ENCODE measurements at regions not wholly inside any gene's neighbourhood (a gene's known extent, or its start where the extent isn't known, plus 50 kb on each side); places are given as distances from the start of the nearest gene placed in this dataset.

DNA sequence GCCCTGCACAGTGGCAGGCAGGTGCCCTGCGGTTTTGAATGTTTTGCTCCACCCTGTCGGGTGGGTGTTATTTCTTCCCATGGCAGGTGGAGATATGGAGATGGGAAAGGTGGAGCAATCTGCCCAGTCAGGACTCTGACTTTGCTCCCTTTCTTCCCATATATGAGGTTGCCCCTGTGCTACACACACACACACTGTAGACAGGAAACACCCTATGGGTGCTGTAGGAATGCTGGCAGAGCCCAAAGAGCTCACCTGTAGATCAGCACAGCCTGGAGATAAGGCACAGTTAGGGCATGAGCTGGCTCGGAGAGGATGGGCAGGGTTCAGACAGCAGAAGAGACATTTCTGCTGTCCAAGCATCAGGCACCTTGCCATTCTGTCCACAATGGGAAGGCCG lies 246.0 kb upstream of the AJAP1 start:
- no peak for TF ChIP-seq POLR2A (IDR thresholded peaks at IDR 0.05)
- TF ChIP-seq CTCF (IDR thresholded peaks at IDR 0.05) = no peak
- Histone ChIP-seq H3K4me1 (no peaks in the 10 kb centered on the region), H3K9me3 (no peaks in the 10 kb centered on the region), H3K27me3 (no peaks in the 10 kb centered on the region), H3K36me3 (no peaks in the 10 kb centered on the region), H3K4me3 (no peak overlapping the region), H3K27ac (no peak overlapping the region)
- ATAC-seq (no peak), DNase-seq (no peak)
- 61% methylated on average over 4 of the region's 4 CpGs for WGBS (ENCODE audit: insufficient coverage, low coverage, low lambda C conversion rate, missing lambda C conversion rate)
- intact Hi-C loops (cut with DNase I) = no loop called here

DNA sequence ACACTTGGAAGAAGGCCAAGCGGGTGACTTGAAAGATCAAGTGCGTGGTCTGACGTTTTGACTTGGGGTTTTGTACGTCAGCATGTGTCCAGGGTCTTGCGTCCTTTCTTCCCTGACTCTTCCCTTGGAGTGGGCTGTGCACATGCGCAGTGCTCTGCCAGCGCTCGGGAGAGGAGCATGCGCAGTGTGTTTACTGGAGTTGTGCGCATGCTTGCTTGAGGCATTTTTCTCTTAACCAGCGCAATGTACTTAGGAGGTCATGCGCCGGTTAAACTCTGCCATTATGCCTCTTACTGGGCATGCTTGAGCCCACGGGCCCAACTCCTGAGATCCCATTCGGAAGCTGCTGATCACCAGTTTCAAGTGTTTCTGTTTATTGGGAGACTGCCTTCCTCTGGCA lies 242.5 kb upstream of the AJAP1 start:
- Histone ChIP-seq H3K27me3 (no peaks in the 10 kb centered on the region), H3K27ac (no peak overlapping the region), H3K9me3 (no peaks in the 10 kb centered on the region), H3K4me1 (no peaks in the 10 kb centered on the region), H3K36me3 (no peaks in the 10 kb centered on the region), H3K4me3 (no peak overlapping the region)
- ATAC-seq (no peak), DNase-seq (no peak)
- intact Hi-C loops (cut with DNase I) = no loop called here
- WGBS (ENCODE audit: insufficient coverage, low coverage, low lambda C conversion rate, missing lambda C conversion rate) = 68% methylated on average over 9 of the region's 15 CpGs
- TF ChIP-seq CTCF (IDR thresholded peaks at IDR 0.05) = no peak
- TF ChIP-seq POLR2A (IDR thresholded peaks at IDR 0.05) = no peak

- Histone ChIP-seq H3K27ac (no peak overlapping the region), H3K9me3 (no peaks in the 10 kb centered on the region), H3K4me1 (no peaks in the 10 kb centered on the region), H3K27me3 (no peaks in the 10 kb centered on the region), H3K36me3 (no peaks in the 10 kb centered on the region), H3K4me3 (no peak overlapping the region)
- intact Hi-C loops (cut with DNase I) = no loop called here
- TF ChIP-seq CTCF (IDR thresholded peaks at IDR 0.05) (no peak), POLR2A (IDR thresholded peaks at IDR 0.05) (no peak)
- no peak for ATAC-seq
- DNase-seq = no peak
- 67% methylated on average over 1 of the region's 5 CpGs for WGBS (ENCODE audit: insufficient coverage, low coverage, low lambda C conversion rate, missing lambda C conversion rate)
Measured at GRCh38 chr1:4415476-4415875, 238.9 kb upstream of the AJAP1 start.

GRCh38 chr1:4416189-4416588 lies 238.2 kb upstream of the AJAP1 start:
- DNase-seq (no peak), ATAC-seq (no peak)
- TF ChIP-seq CTCF (IDR thresholded peaks at IDR 0.05) (no peak), POLR2A (IDR thresholded peaks at IDR 0.05) (no peak)
- WGBS (ENCODE audit: insufficient coverage, low coverage, low lambda C conversion rate, missing lambda C conversion rate) = 56% methylated on average over 5 of the region's 5 CpGs
- Histone ChIP-seq H3K36me3 (no peaks in the 10 kb centered on the region), H3K4me1 (no peaks in the 10 kb centered on the region), H3K9me3 (no peaks in the 10 kb centered on the region), H3K27ac (no peak overlapping the region), H3K27me3 (no peaks in the 10 kb centered on the region), H3K4me3 (no peak overlapping the region)
- intact Hi-C loops (cut with DNase I) = no loop called here

DNA sequence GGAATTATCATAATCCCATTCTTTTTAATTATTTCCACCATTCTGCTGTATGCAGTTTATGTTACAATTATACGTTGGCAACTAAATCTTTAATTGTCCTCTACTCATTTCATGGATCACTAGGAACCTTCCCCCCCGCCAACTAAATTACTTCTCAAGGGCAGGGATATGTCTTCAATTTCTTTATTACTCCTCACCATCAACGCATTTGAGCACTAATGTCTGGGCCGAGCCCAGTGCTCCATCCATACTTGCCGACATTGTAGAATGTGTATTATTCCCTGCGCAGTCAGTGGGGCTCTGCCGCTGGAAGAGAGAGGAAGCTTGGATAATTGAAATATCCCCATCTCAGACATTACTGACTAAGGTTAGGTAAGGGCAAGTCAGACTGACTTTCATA lies 236.4 kb upstream of the AJAP1 start:
- Histone ChIP-seq H3K27me3 (no peaks in the 10 kb centered on the region), H3K36me3 (no peaks in the 10 kb centered on the region), H3K4me3 (no peak overlapping the region), H3K4me1 (no peaks in the 10 kb centered on the region), H3K27ac (no peak overlapping the region), H3K9me3 (no peaks in the 10 kb centered on the region)
- intact Hi-C loops (cut with DNase I) = no loop called here
- TF ChIP-seq POLR2A (IDR thresholded peaks at IDR 0.05) (no peak), CTCF (IDR thresholded peaks at IDR 0.05) (no peak)
- WGBS (ENCODE audit: insufficient coverage, low coverage, low lambda C conversion rate, missing lambda C conversion rate) = 77% methylated on average over 6 of the region's 7 CpGs
- ATAC-seq (no peak), DNase-seq (no peak)

All from right lobe of liver (tissue), 6 donors.